GM12878 (cell line): ENCODE measurements at regions not wholly inside any gene's neighbourhood (a gene's known extent, or its start where the extent isn't known, plus 50 kb on each side); places are given as distances from the start of the nearest gene placed in this dataset.

Experiments
- ATAC-seq: fragments of 200-7000 bp; cut with Tn5 transposase; 3 replicates; pipeline ENCODE4 v1.9.1; 2020; ENCODE audit warnings: mild to moderate bottlenecking, moderate library complexity
- BruUV-seq: library from RNA; stranded (reverse); fragments of 400-500 nt; replicated peaks from 2 replicates; lab custom pipeline; 2021; lab: Mats Ljungman, UMichigan
- CTCF ChIA-PET: fragments of 300-600 bp; sonication (Branson Sonifier 250); formaldehyde crosslinking; extraction: SDS; loops from one replicate; lab custom pipeline; 2021; ENCODE audit warnings: inconsistent platforms; lab: Yijun Ruan, JAX
- POLR2A ChIA-PET: fragments of 350-600 bp; formaldehyde crosslinking; extraction: SDS; loops from one replicate; lab custom pipeline; 2021; ENCODE audit warnings: inconsistent platforms; lab: Charles Lee
- RAD21 ChIA-PET: fragments of 300-600 bp; sonication (Branson Sonifier 250); formaldehyde crosslinking; loops from one replicate; lab custom pipeline; 2023; ENCODE audit warnings: antibody characterized with exemption; ENCODE audit not compliant: unreplicated experiment; lab: Charles Lee
- SMC1A ChIA-PET: fragments of 300-600 bp; sonication (Branson Sonifier 250); formaldehyde crosslinking; loops from one replicate; lab custom pipeline; 2023; ENCODE audit not compliant: unreplicated experiment, uncharacterized antibody; lab: Charles Lee
- DNase-seq: peaks from one replicate; pipeline ENCODE4 v3.0.0-alpha.2; 2011; ENCODE audit warnings: low read depth, low spot score
- FAIRE-seq: peaks from 3 replicates; lab custom pipeline; 2011; peaks lifted over from hg19 to GRCh38; lab: Jason Lieb, UNC
- H2AFZ ChIP-seq: 2 replicates; pipeline ENCODE4 v1.6.0; 2011; ENCODE audit warnings: low read depth, low read length, control low read depth; ENCODE audit not compliant: control insufficient read depth
- H3K27ac ChIP-seq: 2 replicates; pipeline ENCODE4 v1.5.1; 2011; ENCODE audit warnings: control low read depth; ENCODE audit not compliant: control insufficient read depth, insufficient read depth
- H3K27me3 ChIP-seq, 2 experiments: replicated peaks in 1 of 2; 2 replicates each; pipeline versions ENCODE4 v1.6.0 to v1.6.1; 2011; ENCODE audit warnings: low read length in 1 of 2; ENCODE audit not compliant: control insufficient read depth in 2 of 2, insufficient read depth in 2 of 2
- H3K36me3 ChIP-seq, 2 experiments: 2 replicates each; pipeline ENCODE4 v1.5.1; 2011; ENCODE audit warnings: low read length in 1 of 2; ENCODE audit not compliant: control insufficient read depth in 2 of 2, insufficient read depth in 2 of 2
- H3K4me1 ChIP-seq: 2 replicates; pipeline ENCODE4 v1.6.1; 2011; ENCODE audit warnings: mild to moderate bottlenecking, low read length, moderate library complexity, mixed read lengths; ENCODE audit not compliant: control insufficient read depth, insufficient read depth
- H3K4me2 ChIP-seq: 2 replicates; pipeline ENCODE4 v1.6.0; 2011; ENCODE audit warnings: control low read depth; ENCODE audit not compliant: control insufficient read depth, insufficient read depth
- H3K4me3 ChIP-seq: fragments of 200-600 bp; sonication (generic); 2 replicates; pipeline ENCODE4 v1.5.1; 2016
- H3K79me2 ChIP-seq: 2 replicates; pipeline ENCODE4 v1.6.0; 2011; ENCODE audit warnings: low read length; ENCODE audit not compliant: control insufficient read depth, insufficient read depth
- H3K9ac ChIP-seq: 2 replicates; pipeline ENCODE4 v1.8.0; 2011; ENCODE audit warnings: low read length, control low read depth, mixed read lengths; ENCODE audit not compliant: control insufficient read depth, insufficient read depth
- H3K9me3 ChIP-seq: replicated peaks from 3 replicates; pipeline ENCODE4 v1.5.1; 2011; ENCODE audit warnings: mild to moderate bottlenecking, low read length; ENCODE audit not compliant: control insufficient read depth, insufficient read depth
- H4K20me1 ChIP-seq: 2 replicates; pipeline ENCODE4 v1.6.0; 2011; ENCODE audit not compliant: control insufficient read depth, insufficient read depth
- ATF7 ChIP-seq: fragments of 450-650 bp; IDR thresholded peaks from 2 replicates; pipeline ENCODE4 v1.6.1; 2016; ENCODE audit warnings: low read depth, mild to moderate bottlenecking
- BMI1 ChIP-seq: fragments of 450-650 bp; IDR thresholded peaks from 2 replicates; pipeline ENCODE4 v1.6.1; 2016; ENCODE audit warnings: mild to moderate bottlenecking, moderate library complexity, borderline replicate concordance
- FOXK2 ChIP-seq: fragments of 450-650 bp; IDR thresholded peaks from 2 replicates; pipeline ENCODE4 v1.6.1; 2017; ENCODE audit warnings: mild to moderate bottlenecking, moderate library complexity
- HDAC6 ChIP-seq: fragments of 200-600 bp; sonication (generic); IDR thresholded peaks from one replicate; pipeline ENCODE4 v1.8.0; 2017; ENCODE audit warnings: antibody characterized with exemption; ENCODE audit not compliant: unreplicated experiment
- IKZF1 ChIP-seq: fragments of 450-650 bp; conservative IDR thresholded peaks from 2 replicates; pipeline ENCODE4 v1.6.1; 2017; ENCODE audit warnings: antibody characterized with exemption, mild to moderate bottlenecking
- NFIC ChIP-seq: IDR thresholded peaks from 2 replicates; pipeline ENCODE4 v1.6.1; 2012; ENCODE audit warnings: low read depth, mild to moderate bottlenecking, inconsistent platforms, low read length, moderate library complexity
- NKRF ChIP-seq: fragments of 450-650 bp; conservative IDR thresholded peaks from 2 replicates; pipeline ENCODE4 v1.6.1; 2017; ENCODE audit warnings: mild to moderate bottlenecking, moderate library complexity
- PML ChIP-seq: IDR thresholded peaks from 2 replicates; pipeline ENCODE4 v1.6.1; 2012; ENCODE audit warnings: low read length, inconsistent platforms
- POLR2A ChIP-seq: IDR thresholded peaks from 2 replicates; pipeline ENCODE4 v1.6.1; 2011; ENCODE audit warnings: low read depth, mild to moderate bottlenecking, low read length
- PRDM15 ChIP-seq: fragments of 450-650 bp; formaldehyde crosslinking; IDR thresholded peaks from 2 replicates; pipeline ENCODE4 v1.4.0; 2020; ENCODE audit warnings: mild to moderate bottlenecking, moderate library complexity
- SMC3 ChIP-seq: IDR thresholded peaks from 2 replicates; pipeline ENCODE4 v1.6.1; 2011; ENCODE audit warnings: low read length, improper control_type of control experiment, borderline replicate concordance
- ZNF687 ChIP-seq: fragments of 450-650 bp; IDR thresholded peaks from 2 replicates; pipeline ENCODE4 v1.6.1; 2017; ENCODE audit warnings: mild to moderate bottlenecking, moderate library complexity
- WGBS: methylation state at CpG from one replicate; pipeline ENCODE4 v1.1.6; 2016; ENCODE audit warnings: low lambda C conversion rate; ENCODE audit not compliant: insufficient replicate concordance, insufficient coverage; ENCODE audit errors: missing lambda C conversion rate; 5-methylcytosine and 5-hydroxymethylcytosine counted together
- in situ Hi-C: fragments of 300-500 bp; cut with MboI; formaldehyde crosslinking; loops from 9 replicates; pipeline ENCODE4 v1.14.3; 2018; ENCODE audit warnings: mixed read lengths
- intact Hi-C: fragments of 100-400 bp; cut with micrococcal nuclease; formaldehyde crosslinking; loops from one replicate; pipeline ENCODE4 v1.14.2; 2022; ENCODE audit not compliant: unreplicated experiment
- TF ChIP-seq, protein P1 (sequence below): fragments of 450-650 bp; IDR thresholded peaks from 2 replicates; pipeline ENCODE4 v1.6.1; 2014; ENCODE audit warnings: mild to moderate bottlenecking

DNA sequence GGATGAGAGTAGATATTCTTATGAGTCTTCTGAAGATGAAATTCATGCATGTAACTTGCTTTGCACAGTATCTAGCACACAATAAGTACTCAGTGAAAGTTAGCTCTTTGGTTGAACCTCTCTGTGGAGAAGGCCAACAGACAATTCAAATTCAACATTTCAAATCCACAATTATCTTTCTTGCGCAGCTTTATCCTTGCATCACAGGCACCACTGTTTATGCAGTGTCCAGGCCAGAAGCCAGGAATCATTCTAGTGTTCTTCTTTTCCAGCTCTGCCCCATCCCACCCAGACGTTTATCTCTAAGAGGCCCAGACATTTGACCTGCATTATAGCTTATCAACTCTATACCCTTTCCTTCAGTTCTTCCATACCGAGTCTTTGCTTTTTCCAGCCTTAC is 254.7 kb upstream of the OBI1 start (continued):
- TF ChIP-seq PRDM15 (CRISPR knock-in tag) = no peak

- ChIA-PET SMC1A (no interaction called here), POLR2A (no interaction called here), RAD21 (no interaction called here), CTCF (no interaction called here)
- Histone ChIP-seq H3K9ac (no peak overlapping the region), H3K9me3 (no peaks in the 10 kb centered on the region), H3K27me3 (no peaks in the 10 kb centered on the region), H3K36me3 (no peaks in the 10 kb centered on the region), H4K20me1 (no peaks in the 10 kb centered on the region), H3K4me1 (no peaks in the 10 kb centered on the region), H3K4me3 (no peak overlapping the region), H2AFZ (no peak overlapping the region), H3K79me2 (no peaks in the 10 kb centered on the region), H3K4me2 (no peak overlapping the region), H3K27ac (no peak overlapping the region)
- no TSS peak for BruUV-seq
- DNase-seq (no peak), ATAC-seq (no peak), FAIRE-seq (no peak)
- intact Hi-C loops = no loop called here
- in situ Hi-C loops = no loop called here
- WGBS = 10% methylated on average over 7 of the region's 7 CpGs
- TF ChIP-seq HDAC6 = no peak
- no peak for TF ChIP-seq IKZF1
- TF ChIP-seq NFIC = no peak
- no peak for TF ChIP-seq POLR2A
- no peak for TF ChIP-seq SMC3
- no peak for TF ChIP-seq ATF7
- TF ChIP-seq ZNF687 = no peak
- TF ChIP-seq NKRF = no peak
- TF ChIP-seq FOXK2 = no peak
- TF ChIP-seq PML = no peak
- TF ChIP-seq, protein P1, sequence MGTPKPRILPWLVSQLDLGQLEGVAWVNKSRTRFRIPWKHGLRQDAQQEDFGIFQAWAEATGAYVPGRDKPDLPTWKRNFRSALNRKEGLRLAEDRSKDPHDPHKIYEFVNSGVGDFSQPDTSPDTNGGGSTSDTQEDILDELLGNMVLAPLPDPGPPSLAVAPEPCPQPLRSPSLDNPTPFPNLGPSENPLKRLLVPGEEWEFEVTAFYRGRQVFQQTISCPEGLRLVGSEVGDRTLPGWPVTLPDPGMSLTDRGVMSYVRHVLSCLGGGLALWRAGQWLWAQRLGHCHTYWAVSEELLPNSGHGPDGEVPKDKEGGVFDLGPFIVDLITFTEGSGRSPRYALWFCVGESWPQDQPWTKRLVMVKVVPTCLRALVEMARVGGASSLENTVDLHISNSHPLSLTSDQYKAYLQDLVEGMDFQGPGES = no peak
- TF ChIP-seq BMI1 = no peak
Observed at GRCh38 chr13:78910147-78910546, 251.2 kb upstream of the OBI1 start.
